Panc1 (cell line): ENCODE measurements at regions not wholly inside any gene's neighbourhood (a gene's known extent, or its start where the extent isn't known, plus 50 kb on each side); places are given as distances from the start of the nearest gene placed in this dataset.

ENCODE experiments used
- CTCF ChIP-seq: fragments of 450-650 bp; IDR thresholded peaks from 2 replicates; pipeline ENCODE4 v1.5.1; 2017; ENCODE audit warnings: mild to moderate bottlenecking
- POLR2AphosphoS5 ChIP-seq: IDR thresholded peaks from 2 replicates; pipeline ENCODE4 v1.6.1; 2012; ENCODE audit warnings: mild to moderate bottlenecking, low read depth, low read length, moderate library complexity
- REST ChIP-seq, 2 experiments: IDR thresholded peaks; 2 replicates each; pipeline ENCODE4 v1.6.1; 2011 to 2012; ENCODE audit warnings: low read depth in 2 of 2, control low read depth in 1 of 2, low read length in 1 of 2, mild to moderate bottlenecking in 1 of 2, moderate library complexity in 1 of 2; ENCODE audit not compliant: insufficient read depth in 1 of 2

GRCh38 chr3:75129101-75129500, 514.6 kb upstream of the CNTN3 start:
- TF ChIP-seq CTCF: no peak
- no peak for TF ChIP-seq REST (IDR thresholded peaks at IDR 0.05; ENCODE audit: insufficient read depth in 1 of 2, low read depth in 2 of 2, low read length in 1 of 2)
- TF ChIP-seq POLR2AphosphoS5: no peak
